Astrocyte of the hippocampus (primary cell): ENCODE measurements at regions not wholly inside any gene's neighbourhood (a gene's known extent, or its start where the extent isn't known, plus 50 kb on each side); places are given as distances from the start of the nearest gene placed in this dataset.
"Not testable (repeated sequence)": the region's sequence is repeated elsewhere in the genome, so short reads cannot be mapped to it uniquely, and the experiment has no call there.

Experiments
- DNase-seq: peaks from one replicate; pipeline ENCODE4 v3.0.0; 2011; ENCODE audit warnings: low read depth, low spot score

DNA sequence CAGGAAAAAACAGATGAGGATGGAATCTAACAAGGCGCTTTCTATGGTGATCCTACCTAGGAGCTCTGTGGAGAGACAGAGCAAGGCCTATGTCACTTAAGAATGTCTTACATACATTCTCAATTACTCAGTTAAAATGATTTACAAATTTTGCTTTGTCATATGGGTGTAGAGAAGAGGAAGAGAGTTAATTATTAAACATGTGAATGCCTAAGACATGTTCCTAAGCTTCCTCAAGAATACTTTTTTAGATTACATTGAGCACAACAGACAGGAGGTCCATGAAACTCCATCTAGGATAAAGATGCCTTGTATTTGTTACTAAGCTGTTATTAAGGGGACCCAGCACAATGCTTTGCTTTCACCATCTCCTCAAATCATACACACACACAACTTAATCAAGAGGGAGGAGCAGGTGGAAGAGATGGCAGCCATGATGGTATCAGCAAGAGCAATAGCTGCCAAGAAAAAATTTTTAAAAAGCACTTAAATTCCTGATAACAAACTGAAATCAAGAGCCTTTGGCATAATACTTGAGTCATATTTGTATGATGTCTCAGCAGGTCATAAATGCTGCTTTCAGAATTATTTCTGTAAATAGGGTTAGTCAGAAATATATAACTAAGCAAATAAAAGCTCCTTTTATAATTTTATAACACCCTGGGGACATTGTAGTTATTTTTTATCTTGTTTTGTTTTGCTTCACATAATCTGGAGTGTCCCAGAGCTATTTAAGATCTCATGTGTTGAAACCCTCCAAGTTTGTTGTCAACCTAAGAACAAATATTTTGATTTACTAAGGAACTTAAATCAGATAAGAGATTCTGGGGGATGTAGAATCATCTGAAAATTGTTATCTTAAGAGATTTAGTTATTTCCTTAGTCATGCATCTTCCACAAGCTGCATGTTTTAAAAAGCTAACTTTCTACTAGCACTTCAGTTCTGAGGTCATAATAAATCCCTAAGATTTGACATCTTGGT lies 70.0 kb upstream of the CD2AP start:
- no peak for DNase-seq

DNA sequence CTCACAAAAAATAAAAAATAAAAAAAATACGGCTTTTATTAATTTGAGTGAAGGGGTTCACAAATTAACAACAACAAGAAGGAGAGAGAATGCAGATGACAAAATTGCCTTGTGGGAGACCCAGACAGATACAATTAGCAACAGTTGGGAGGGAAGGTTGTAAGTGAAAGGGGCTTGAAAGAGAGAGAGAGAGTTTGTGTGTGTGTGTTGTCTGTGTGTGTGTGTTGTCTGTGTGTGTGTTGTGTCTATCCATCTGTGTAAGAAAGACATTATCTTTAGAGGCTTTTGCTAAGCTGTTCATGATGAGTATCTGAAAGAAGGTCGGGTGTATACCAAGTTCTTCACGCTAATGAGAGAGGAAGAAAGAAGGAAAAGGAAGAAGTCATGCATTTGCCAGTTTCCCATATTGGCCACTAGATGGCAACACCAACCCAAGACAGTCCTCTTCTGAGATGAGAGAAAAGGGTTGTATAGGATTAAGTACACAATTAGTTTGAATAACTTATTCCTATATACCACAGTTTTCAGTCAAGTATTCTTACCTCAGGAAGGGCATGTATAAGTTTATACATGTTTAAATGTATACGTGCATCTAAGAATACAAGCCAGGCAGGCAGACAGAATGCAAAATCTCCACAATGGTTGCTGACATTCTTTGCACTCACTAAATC lies 63.7 kb upstream of the CD2AP start:
- peak; percentile 76 for DNase-seq

DNA sequence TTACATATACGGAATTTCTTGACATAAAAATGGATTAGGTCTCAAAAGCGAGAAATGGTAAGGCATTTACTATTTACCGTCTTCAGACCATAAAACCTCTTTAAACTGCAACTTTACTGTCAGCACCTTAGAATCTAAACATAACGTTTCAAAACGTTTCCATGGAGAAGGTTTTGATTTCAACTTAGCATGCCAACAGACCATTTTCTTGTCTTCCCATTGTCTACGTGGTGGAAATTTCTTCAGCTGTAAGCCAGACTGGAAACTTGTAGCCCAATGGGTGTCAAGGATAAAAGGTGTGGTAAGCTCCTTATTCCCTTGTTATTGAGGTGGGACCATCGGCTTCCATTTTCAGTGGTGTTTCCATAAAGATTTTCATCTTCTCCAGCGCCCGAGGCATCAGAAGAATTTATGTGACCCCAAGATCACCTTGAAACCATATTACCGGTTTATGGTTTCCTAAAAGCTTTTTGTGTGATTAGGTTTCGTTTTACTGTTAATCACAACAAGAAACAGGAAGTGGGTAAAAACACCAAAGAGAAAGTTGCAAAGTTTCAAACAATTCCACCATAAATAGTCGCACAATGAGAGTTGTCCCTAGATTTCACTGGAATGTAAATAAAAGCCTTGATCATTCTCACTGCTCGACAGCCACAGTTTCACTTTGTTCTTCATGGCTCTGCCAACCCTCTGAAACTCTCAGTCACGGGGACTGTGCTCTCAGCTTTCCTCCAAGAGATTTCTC lies 63.0 kb upstream of the CD2AP start:
- peak; percentile 42 for DNase-seq

DNA sequence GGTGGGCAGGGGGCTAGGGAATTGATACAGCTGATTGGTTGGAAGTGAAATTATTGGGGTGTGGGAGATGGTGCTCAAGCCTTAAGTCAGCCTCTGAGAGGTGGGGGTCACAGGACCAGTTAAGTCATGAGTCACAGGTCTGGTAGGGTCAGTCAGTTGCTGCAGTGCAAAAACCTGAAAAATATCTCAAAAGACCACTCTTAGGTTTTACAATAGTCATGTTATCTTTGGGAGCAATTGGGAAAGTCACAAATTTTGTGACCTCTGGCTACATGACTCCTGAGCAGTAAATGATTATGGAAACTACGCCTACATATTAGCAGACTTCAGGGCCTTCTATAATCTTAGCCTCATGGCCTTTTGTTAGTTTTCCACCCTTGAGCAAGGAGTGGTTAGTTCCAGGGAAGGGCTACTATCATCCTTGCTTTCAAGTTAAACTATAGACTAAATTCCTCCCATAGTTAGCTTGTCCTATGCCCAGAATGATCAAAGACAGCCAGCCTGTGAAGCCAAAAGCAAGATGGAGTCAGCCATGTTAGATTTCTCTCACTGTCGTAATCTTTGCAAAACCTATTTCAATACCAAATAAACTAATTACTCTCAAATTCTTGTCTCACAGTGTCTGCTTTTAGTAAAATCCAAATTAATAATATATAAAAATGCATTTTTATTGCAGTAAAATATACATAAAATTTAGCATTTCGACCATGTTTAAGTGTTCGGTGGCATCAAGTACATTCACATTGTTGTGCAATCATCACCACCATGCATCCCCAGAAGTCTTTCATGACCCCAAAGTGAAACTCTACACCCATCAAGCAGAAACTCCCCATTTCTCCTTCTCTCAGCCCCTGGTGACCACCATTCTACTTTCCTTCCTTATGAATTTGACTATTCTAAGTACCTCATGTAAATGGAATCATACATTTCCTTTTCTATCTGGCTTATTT lies 60.9 kb upstream of the CD2AP start:
- no peak for DNase-seq

DNA sequence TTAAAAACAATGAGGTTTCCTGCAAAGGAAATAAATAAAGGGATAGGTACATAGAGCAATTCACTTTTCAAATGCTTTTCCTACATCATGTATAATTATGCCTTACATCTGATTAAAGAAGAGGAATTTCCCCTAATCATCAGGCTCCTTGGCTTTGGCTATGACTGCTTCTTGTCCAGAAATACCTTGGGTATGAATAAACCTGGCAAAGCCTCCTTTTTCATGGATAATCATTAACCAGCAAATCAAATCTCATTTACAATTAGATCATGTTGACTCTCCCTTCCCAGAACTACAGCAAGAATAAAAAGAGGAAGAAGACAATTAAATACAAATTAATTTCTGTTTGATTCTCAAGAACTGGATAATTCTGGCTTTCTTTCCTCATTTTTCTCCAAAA lies 58.0 kb upstream of the CD2AP start:
- peak; percentile 58 for DNase-seq

DNA sequence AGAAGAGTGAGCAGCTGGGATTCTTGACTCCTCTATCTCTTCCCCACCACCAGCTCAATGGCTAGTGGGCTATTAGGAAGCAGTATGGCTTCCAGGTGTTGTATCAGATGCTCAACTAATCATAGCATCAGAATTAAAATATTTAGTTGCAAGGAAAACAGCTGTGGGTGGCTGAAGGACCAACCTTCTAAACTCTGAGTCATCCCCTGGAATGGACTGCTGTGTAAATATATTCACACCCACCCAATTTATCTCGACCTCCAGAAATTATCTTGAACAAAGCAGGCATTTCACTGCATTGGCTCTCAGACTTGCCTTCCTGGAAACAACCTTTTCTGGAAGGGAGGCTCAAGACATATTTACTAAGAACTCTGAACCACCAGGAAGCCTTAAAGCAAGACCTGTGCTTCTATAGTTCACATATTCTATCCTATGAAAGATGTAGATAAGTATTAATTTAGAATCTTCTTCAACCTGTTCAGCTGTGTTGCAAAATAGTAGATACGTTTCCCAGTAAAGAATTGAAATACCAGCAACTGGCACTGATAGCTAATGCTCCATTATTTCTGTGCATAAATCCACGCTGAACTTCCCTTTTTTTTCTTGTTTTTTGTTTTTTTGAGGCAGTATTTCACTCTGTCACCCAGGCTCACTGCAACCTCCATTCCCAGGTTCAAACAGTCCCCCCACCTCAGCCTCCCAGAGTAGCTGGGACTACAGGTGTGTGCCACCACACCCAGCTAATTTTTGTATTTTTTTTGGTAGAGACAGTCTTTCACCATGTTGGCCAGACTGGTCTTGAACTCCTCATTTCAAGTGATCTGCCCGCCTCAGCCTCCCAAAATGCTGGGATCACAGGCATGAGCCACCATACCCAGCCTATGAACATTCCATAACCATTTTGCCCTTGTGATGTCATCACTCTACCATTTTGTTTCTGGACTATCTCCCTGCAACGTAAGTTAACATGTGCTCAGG lies 56.9 kb upstream of the CD2AP start:
- peak; percentile 68 for DNase-seq

DNA sequence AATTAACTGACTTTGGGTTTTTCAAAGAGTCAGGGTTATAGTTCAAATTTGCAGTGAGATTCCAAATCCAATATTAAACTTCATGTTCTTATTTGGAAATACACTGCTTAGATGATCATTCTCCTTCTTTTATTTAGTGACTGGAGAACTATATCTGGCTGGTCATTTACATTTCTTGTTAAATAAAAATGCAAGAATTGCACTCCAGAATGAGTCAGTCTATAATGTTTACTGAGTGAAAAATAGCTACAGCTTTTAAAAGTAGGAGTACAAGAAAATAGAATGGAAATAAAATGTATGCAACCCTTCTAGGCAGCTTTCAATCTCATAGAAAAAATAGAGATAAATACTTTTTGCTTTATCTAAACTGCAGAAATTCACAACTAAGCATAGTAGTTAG lies 54.5 kb upstream of the CD2AP start:
- no peak for DNase-seq

DNA sequence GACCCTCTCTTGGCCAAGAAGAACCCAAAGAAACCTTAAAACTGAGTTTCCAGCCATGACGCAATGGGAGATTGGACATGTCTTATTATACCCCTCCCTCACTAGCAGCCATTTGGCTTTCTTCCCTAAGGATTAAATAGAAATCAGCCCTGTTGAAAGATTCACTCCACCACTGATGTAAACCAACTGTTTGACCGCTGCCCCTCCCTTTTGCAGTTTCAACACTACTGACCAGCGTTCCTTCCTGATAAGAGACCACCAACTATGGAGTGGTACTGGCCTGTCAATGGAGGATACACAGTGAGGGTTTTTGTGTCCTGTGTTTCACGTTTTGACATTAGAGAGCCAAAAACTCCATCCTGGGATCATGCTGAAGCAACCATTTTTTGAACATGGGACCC lies 53.2 kb upstream of the CD2AP start:
- no peak for DNase-seq

DNA sequence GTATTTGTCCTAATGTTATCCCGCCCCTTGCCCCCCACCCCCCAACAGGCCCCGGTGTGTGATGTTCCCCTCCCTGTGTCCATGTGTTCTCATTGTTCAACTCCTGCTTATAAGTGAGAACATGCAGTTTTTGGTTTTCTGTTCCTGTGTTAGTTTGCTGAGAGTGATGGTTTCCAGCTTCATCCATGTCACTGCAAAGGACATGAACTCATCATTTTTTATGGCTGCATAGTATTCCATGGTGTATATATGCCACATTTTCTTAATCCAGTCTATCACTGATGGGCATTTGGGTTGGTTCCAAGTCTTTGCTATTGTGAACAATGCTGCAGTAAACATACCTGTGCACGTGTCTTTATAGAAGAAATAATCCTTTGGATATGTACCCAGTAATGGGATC lies 51.9 kb upstream of the CD2AP start:
- DNase-seq, result not testable (repeated sequence)

DNA sequence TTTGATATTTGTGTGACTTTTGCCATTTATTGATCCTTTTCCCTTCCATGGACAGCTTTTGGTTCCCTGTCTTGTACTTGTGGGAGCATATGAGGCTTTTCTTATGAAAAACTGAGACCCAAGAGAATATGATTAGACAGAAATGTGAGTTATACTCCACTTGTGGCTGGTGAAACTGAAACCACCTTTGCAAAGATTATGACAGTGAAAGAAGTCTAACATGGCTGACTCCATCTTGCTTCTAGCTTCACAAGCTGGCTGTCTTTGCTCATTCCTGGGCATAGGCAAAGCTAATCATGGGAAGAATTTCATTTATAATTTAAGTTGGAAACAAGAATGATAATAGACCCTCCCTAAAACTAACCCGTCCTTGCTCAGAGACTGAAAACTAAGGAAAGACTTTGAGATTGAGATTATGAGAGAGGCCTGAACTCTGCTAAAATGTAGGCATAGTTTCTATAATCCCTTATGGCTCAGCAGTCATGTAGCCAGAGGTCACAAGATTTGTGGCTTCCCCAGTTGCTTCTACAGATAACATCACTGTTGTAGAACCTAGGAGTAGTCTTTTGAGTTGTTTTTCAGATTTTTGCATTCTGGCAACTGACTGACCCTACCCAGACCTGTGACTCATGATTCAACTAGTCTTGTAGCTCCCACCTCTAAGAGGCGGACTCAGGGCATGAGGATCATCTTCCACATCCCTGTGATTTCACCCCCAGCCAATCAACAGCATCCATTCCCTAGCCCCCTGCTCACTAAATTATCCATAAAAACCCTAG lies 50.9 kb upstream of the CD2AP start:
- DNase-seq, result no peak

DNA sequence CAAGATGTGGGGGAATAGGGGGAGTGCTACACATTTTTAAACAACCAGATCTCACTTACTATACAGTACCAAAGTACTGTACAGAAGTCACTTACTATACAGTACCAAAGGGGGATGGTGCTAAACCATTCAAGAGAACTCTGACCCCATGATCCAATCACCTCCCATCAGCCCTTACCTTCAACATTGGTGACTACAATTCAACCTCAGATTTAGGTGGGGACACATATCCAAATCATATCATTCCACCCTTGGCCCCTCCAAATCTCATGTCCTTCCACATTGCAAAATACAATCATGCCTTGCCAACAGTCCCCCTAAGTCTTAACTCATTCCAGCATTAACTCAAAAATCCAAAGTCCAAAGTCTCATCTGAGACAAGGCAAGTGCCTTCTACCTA lies 49.9 kb upstream of the CD2AP start:
- no peak for DNase-seq
